ENCODE measurements at regions not wholly inside any gene's neighbourhood (a gene's known extent, or its start where the extent isn't known, plus 50 kb on each side); places are given as distances from the start of the nearest gene placed in this dataset.

- Histone ChIP-seq H3K4me3 (ENCODE audit: low read length) (no peak overlapping the region), H3K36me3 (ENCODE audit: control insufficient read depth, low read length) (no peaks in the 10 kb centered on the region), H3K9me2 (replicated peaks; ENCODE audit: control insufficient read depth, low read length) (no peaks in the 10 kb centered on the region), H3K9me3 (ENCODE audit: control insufficient read depth, insufficient read depth, low read length) (no peaks in the 10 kb centered on the region; the same call in 1 of the 2 replicates), H4K20me1 (ENCODE audit: control insufficient read depth, insufficient read depth, low read depth, low read length) (no peaks in the 10 kb centered on the region), H3K79me2 (ENCODE audit: control insufficient read depth, low read length) (no peaks in the 10 kb centered on the region), H3K4me1 (ENCODE audit: control insufficient read depth, low read length) (no peaks in the 10 kb centered on the region), H3K27me3 (ENCODE audit: control insufficient read depth, low read length) (no peaks in the 10 kb centered on the region), H3K4me2 (ENCODE audit: low read length) (no peak overlapping the region), H3K27ac (ENCODE audit: low read depth, low read length) (no peak overlapping the region), H3F3A (ENCODE audit: control insufficient read depth, insufficient read depth) (no peaks in the 10 kb centered on the region)
- no peak for TF ChIP-seq CTCF (IDR thresholded peaks at IDR 0.05; ENCODE audit: low read depth, low read length, poor library complexity, severe bottlenecking)
- TF ChIP-seq EZH2phosphoT487 (IDR thresholded peaks at IDR 0.05; ENCODE audit: borderline replicate concordance, low read length): no peak
Measured at GRCh38 chr3:148280623-148281242, 417.0 kb upstream of the AGTR1 start.

- Histone ChIP-seq H4K20me1 (ENCODE audit: control insufficient read depth, insufficient read depth, low read depth, low read length) (no peaks in the 10 kb centered on the region), H3K27ac (ENCODE audit: low read depth, low read length) (no peak overlapping the region), H3K36me3 (ENCODE audit: control insufficient read depth, low read length) (no peaks in the 10 kb centered on the region), H3K4me2 (ENCODE audit: low read length) (no peak overlapping the region), H3K27me3 (ENCODE audit: control insufficient read depth, low read length) (no peaks in the 10 kb centered on the region), H3K4me3 (ENCODE audit: low read length) (no peak overlapping the region), H3K9me2 (replicated peaks; ENCODE audit: control insufficient read depth, low read length) (no peaks in the 10 kb centered on the region), H3K79me2 (ENCODE audit: control insufficient read depth, low read length) (no peaks in the 10 kb centered on the region), H3K9me3 (ENCODE audit: control insufficient read depth, insufficient read depth, low read length) (no peaks in the 10 kb centered on the region), H3F3A (ENCODE audit: control insufficient read depth, insufficient read depth) (no peaks in the 10 kb centered on the region), H3K4me1 (ENCODE audit: control insufficient read depth, low read length) (no peaks in the 10 kb centered on the region)
- TF ChIP-seq EZH2phosphoT487 (IDR thresholded peaks at IDR 0.05; ENCODE audit: borderline replicate concordance, low read length): no peak
- TF ChIP-seq CTCF (IDR thresholded peaks at IDR 0.05; ENCODE audit: low read depth, low read length, poor library complexity, severe bottlenecking): no peak
Measured at GRCh38 chr3:148289159-148289558, 408.5 kb upstream of the AGTR1 start.

- H3K27me3 ChIP-seq (ENCODE audit: control insufficient read depth, low read length): no peaks in the 10 kb centered on the region
- TF ChIP-seq EZH2phosphoT487 (IDR thresholded peaks at IDR 0.05; ENCODE audit: borderline replicate concordance, low read length) (no peak), CTCF (IDR thresholded peaks at IDR 0.05; ENCODE audit: low read depth, low read length, poor library complexity, severe bottlenecking) (no peak)
- H3F3A ChIP-seq (ENCODE audit: control insufficient read depth, insufficient read depth): no peaks in the 10 kb centered on the region
- H3K4me3 ChIP-seq (ENCODE audit: low read length): no peak overlapping the region
- no peak overlapping the region for H3K27ac ChIP-seq (ENCODE audit: low read depth, low read length)
- H3K4me1 ChIP-seq (ENCODE audit: control insufficient read depth, low read length): no peaks in the 10 kb centered on the region
- no peak overlapping the region for H3K4me2 ChIP-seq (ENCODE audit: low read length)
- H3K9me3 ChIP-seq (ENCODE audit: control insufficient read depth, insufficient read depth, low read length): no peaks in the 10 kb centered on the region
- no peaks in the 10 kb centered on the region for H4K20me1 ChIP-seq (ENCODE audit: control insufficient read depth, insufficient read depth, low read depth, low read length)
- no peaks in the 10 kb centered on the region for H3K36me3 ChIP-seq (ENCODE audit: control insufficient read depth, low read length)
- no peaks in the 10 kb centered on the region for H3K79me2 ChIP-seq (ENCODE audit: control insufficient read depth, low read length)
- H3K9me2 ChIP-seq (replicated peaks; ENCODE audit: control insufficient read depth, low read length): no peaks in the 10 kb centered on the region
Measured at GRCh38 chr3:148297013-148297412, 400.7 kb upstream of the AGTR1 start.
